ENCODE measurements at regions not wholly inside any gene's neighbourhood (a gene's known extent, or its start where the extent isn't known, plus 50 kb on each side); places are given as distances from the start of the nearest gene placed in this dataset.

- no peak for TF ChIP-seq EZH2 (IDR thresholded peaks at IDR 0.05; ENCODE audit: borderline replicate concordance, low read depth, low read length, severe bottlenecking)
- TF ChIP-seq, protein P1, sequence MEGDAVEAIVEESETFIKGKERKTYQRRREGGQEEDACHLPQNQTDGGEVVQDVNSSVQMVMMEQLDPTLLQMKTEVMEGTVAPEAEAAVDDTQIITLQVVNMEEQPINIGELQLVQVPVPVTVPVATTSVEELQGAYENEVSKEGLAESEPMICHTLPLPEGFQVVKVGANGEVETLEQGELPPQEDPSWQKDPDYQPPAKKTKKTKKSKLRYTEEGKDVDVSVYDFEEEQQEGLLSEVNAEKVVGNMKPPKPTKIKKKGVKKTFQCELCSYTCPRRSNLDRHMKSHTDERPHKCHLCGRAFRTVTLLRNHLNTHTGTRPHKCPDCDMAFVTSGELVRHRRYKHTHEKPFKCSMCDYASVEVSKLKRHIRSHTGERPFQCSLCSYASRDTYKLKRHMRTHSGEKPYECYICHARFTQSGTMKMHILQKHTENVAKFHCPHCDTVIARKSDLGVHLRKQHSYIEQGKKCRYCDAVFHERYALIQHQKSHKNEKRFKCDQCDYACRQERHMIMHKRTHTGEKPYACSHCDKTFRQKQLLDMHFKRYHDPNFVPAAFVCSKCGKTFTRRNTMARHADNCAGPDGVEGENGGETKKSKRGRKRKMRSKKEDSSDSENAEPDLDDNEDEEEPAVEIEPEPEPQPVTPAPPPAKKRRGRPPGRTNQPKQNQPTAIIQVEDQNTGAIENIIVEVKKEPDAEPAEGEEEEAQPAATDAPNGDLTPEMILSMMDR (IDR thresholded peaks at IDR 0.05; ENCODE audit: borderline replicate concordance, extremely low read depth, low read length, poor library complexity, severe bottlenecking), result no peak
Measured at GRCh38 chr5:110179321-110179720, 489.6 kb downstream of the MAN2A1 start.

Measured in DND-41 (cell line).